Natural killer cell (primary cell): ENCODE measurements at regions not wholly inside any gene's neighbourhood (a gene's known extent, or its start where the extent isn't known, plus 50 kb on each side); places are given as distances from the start of the nearest gene placed in this dataset.
"Not testable (repeated sequence)": the region's sequence is repeated elsewhere in the genome, so short reads cannot be mapped to it uniquely, and the experiment has no call there.

Source experiments
- ATAC-seq, 3 donors: fragments of 150-1000 bp in 2 of 3; fragments of 200-7000 bp in 1 of 3; cut with Tn5 transposase; 1 replicate in 1 of 3; 2 replicates in 2 of 3; pipeline ENCODE4 v1.10.0; 2021; ENCODE audit warnings: mild to moderate bottlenecking in 2 of 3, moderate library complexity in 2 of 3
- DNase-seq, 2 donors: peaks; one replicate each; pipeline versions ENCODE4 v3.0.0 to v3.0.0-alpha.2; 2013 to 2021; ENCODE audit warnings: mixed read lengths in 1 of 2
- H3K27ac ChIP-seq: one replicate; pipeline ENCODE4 v1.5.1; 2013; ENCODE audit warnings: mild to moderate bottlenecking, low read length
- H3K27me3 ChIP-seq: one replicate; pipeline ENCODE4 v1.6.1; 2013; ENCODE audit warnings: low read length; ENCODE audit not compliant: control insufficient read depth, insufficient read depth
- H3K36me3 ChIP-seq: one replicate; pipeline ENCODE4 v1.6.1; 2013; ENCODE audit warnings: low read length; ENCODE audit not compliant: control insufficient read depth, insufficient read depth
- H3K4me1 ChIP-seq: one replicate; pipeline ENCODE4 v1.6.1; 2013; ENCODE audit warnings: low read length; ENCODE audit not compliant: control insufficient read depth, insufficient read depth
- H3K4me3 ChIP-seq: one replicate; pipeline ENCODE4 v1.5.1; 2013; ENCODE audit warnings: low read length
- H3K9me3 ChIP-seq: one replicate; pipeline ENCODE4 v1.6.1; 2013; ENCODE audit warnings: low read length; ENCODE audit not compliant: control insufficient read depth, insufficient read depth
- H3K27ac Mint-ChIP-seq, 2 donors: one replicate each; pipeline ENCODE4 v1.8.0; 2022; ENCODE audit warnings: mild to moderate bottlenecking in 2 of 2, mixed read lengths in 2 of 2, moderate library complexity in 1 of 2
- H3K27me3 Mint-ChIP-seq, 2 donors: one replicate each; pipeline ENCODE4 v1.8.0; 2022; ENCODE audit warnings: low read depth in 2 of 2, mixed read lengths in 2 of 2
- H3K36me3 Mint-ChIP-seq: one replicate; pipeline ENCODE4 v1.8.0; 2022; ENCODE audit warnings: mixed read lengths
- H3K4me1 Mint-ChIP-seq, 2 donors: one replicate each; pipeline ENCODE4 v1.8.0; 2022; ENCODE audit warnings: mixed read lengths in 2 of 2
- H3K4me3 Mint-ChIP-seq: one replicate; pipeline ENCODE4 v1.8.0; 2022; ENCODE audit warnings: mild to moderate bottlenecking, moderate library complexity, mixed read lengths
- H3K9me3 Mint-ChIP-seq, 2 donors: one replicate each; pipeline ENCODE4 v1.8.0; 2022; ENCODE audit warnings: mixed read lengths in 2 of 2
- WGBS: methylation state at CpG from one replicate; pipeline ENCODE4 v1.1.7; 2013; ENCODE audit warnings: missing lambda C conversion rate; ENCODE audit not compliant: insufficient coverage; 5-methylcytosine and 5-hydroxymethylcytosine counted together
- intact Hi-C: fragments of 100-400 bp; cut with micrococcal nuclease; formaldehyde crosslinking; loops from one replicate; pipeline ENCODE4 v1.14.2; 2022
- TF ChIP-seq, protein P1 (sequence below): fragments of 200-600 bp; IDR thresholded peaks from one replicate; pipeline ENCODE4 v1.8.0; 2022; ENCODE audit warnings: antibody characterized with exemption

- H3K27ac Mint-ChIP-seq = no peak overlapping the region
- Histone ChIP-seq H3K36me3 (no peaks in the 10 kb centered on the region), H3K4me1 (no peaks in the 10 kb centered on the region), H3K27ac (no peak overlapping the region), H3K27me3 (no peaks in the 10 kb centered on the region), H3K4me3 (no peak overlapping the region), H3K9me3 (peaks cover 16% of the 10 kb centered on the region)
- H3K4me3 Mint-ChIP-seq = no peak overlapping the region
- H3K36me3 Mint-ChIP-seq = peaks cover 2% of the 10 kb centered on the region
- TF ChIP-seq, protein P1, sequence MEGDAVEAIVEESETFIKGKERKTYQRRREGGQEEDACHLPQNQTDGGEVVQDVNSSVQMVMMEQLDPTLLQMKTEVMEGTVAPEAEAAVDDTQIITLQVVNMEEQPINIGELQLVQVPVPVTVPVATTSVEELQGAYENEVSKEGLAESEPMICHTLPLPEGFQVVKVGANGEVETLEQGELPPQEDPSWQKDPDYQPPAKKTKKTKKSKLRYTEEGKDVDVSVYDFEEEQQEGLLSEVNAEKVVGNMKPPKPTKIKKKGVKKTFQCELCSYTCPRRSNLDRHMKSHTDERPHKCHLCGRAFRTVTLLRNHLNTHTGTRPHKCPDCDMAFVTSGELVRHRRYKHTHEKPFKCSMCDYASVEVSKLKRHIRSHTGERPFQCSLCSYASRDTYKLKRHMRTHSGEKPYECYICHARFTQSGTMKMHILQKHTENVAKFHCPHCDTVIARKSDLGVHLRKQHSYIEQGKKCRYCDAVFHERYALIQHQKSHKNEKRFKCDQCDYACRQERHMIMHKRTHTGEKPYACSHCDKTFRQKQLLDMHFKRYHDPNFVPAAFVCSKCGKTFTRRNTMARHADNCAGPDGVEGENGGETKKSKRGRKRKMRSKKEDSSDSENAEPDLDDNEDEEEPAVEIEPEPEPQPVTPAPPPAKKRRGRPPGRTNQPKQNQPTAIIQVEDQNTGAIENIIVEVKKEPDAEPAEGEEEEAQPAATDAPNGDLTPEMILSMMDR = no peak
- DNase-seq (no peak), ATAC-seq (no peak)
- H3K9me3 Mint-ChIP-seq = peaks cover 5 to 9% of the 10 kb centered on the region in 2 donors
- intact Hi-C loops = no loop called here
- H3K27me3 Mint-ChIP-seq = no peaks in the 10 kb centered on the region
- WGBS = no CpG with 5 or more reads among the region's 2 CpGs
- no peaks in the 10 kb centered on the region for H3K4me1 Mint-ChIP-seq
Observed at GRCh38 chr13:64127192-64127591, 2711.5 kb upstream of the PCDH20 start.

- H3K4me1 ChIP-seq, H3K4me3 Mint-ChIP-seq, H3K27ac ChIP-seq, H3K27me3 ChIP-seq, intact Hi-C loops, H3K27me3 Mint-ChIP-seq, H3K4me3 ChIP-seq, H3K4me1 Mint-ChIP-seq, DNase-seq, H3K27ac Mint-ChIP-seq, H3K36me3 ChIP-seq, ATAC-seq, H3K9me3 ChIP-seq, H3K36me3 Mint-ChIP-seq: not testable (repeated sequence)
- peaks cover 16 to 17% of the 10 kb centered on the region in 2 donors for H3K9me3 Mint-ChIP-seq
- 92% methylated on average over 15 of the region's 16 CpGs for WGBS
Observed at GRCh38 chr13:64121023-64121709, 2705.5 kb upstream of the PCDH20 start.

GRCh38 chr13:64099994-64100393, 2684.3 kb upstream of the PCDH20 start:
- intact Hi-C loops = no loop called here
- no peak for ATAC-seq

DNA sequence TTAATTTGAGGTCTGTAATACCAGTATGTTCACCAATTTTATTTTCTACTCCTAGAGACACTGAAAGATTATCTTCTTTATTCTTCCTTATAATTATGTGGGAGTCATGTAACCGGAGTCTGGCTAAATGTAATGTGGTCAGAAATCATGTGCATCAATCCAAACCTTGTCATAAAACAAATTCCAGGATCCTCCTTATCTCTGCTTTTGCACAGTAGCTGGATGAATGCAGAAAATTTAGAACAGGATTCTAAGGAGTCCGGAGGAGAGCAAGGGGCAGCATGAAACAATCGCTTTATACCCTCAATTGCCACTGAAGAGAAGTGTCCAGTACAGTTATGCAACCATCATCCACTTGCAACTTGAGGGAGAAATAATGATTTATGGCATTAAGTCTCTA, 2674.7 kb upstream of the PCDH20 start:
- no peaks in the 10 kb centered on the region for H3K36me3 ChIP-seq
- Mint-ChIP-seq H3K36me3 (peaks cover 6% of the 10 kb centered on the region), H3K27ac (no peak overlapping the region), H3K4me1 (no peaks in the 10 kb centered on the region), H3K4me3 (no peak overlapping the region), H3K27me3 (no peaks in the 10 kb centered on the region), H3K9me3 (peaks cover 9 to 19% of the 10 kb centered on the region in 2 donors)
- no peaks in the 10 kb centered on the region for H3K27me3 ChIP-seq
- intact Hi-C loops = no loop called here
- DNase-seq = no peak
- ATAC-seq = no peak
- H3K9me3 ChIP-seq = no peaks in the 10 kb centered on the region
- TF ChIP-seq, protein P1 = no peak
- no peaks in the 10 kb centered on the region for H3K4me1 ChIP-seq
- H3K27ac ChIP-seq = no peak overlapping the region
- H3K4me3 ChIP-seq = no peak overlapping the region
- WGBS = 93% methylated on average over 3 of the region's 3 CpGs

More at GRCh38 chr13:64099994-64100393, 2684.3 kb upstream of the PCDH20 start:
- DNase-seq = no peak
- WGBS = 86% methylated on average over 1 of the region's 2 CpGs
- H3K4me1 ChIP-seq = no peaks in the 10 kb centered on the region
- Mint-ChIP-seq H3K36me3 (no peaks in the 10 kb centered on the region), H3K27me3 (no peaks in the 10 kb centered on the region), H3K27ac (no peak overlapping the region), H3K9me3 (peaks cover 8 to 14% of the 10 kb centered on the region in 2 donors), H3K4me3 (no peak overlapping the region), H3K4me1 (no peaks in the 10 kb centered on the region)
- no peak overlapping the region for H3K4me3 ChIP-seq
- no peaks in the 10 kb centered on the region for H3K36me3 ChIP-seq
- TF ChIP-seq, protein P1 = no peak
- H3K27ac ChIP-seq = no peak overlapping the region
- no peaks in the 10 kb centered on the region for H3K27me3 ChIP-seq
- H3K9me3 ChIP-seq = no peaks in the 10 kb centered on the region
